ENCODE measurements at regions not wholly inside any gene's neighbourhood (a gene's known extent, or its start where the extent isn't known, plus 50 kb on each side); places are given as distances from the start of the nearest gene placed in this dataset.
"Not testable (repeated sequence)": the region's sequence is repeated elsewhere in the genome, so short reads cannot be mapped to it uniquely, and the experiment has no call there.

DNA sequence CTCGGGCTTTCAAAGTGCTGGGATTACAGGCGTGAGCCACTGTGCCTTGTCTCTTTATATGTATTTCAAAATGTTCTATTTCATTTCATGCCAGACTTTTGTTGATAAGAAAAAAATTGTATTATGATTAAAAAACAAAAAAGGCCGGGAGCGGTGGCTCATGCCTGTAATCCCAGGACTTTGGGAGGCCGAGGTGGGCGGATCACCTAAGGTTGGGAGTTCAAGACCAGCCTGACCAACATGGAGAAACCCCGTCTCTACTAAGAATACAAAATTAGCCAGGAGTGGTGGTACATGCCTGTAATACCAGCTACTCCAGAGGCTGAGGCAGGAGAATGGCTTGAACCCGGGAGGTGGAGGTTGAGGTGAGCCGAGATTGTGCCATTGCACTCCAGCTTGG lies 121.9 kb downstream of the KCNJ18 start:
- not testable (repeated sequence) for H3K27ac Mint-ChIP-seq; H3K4me2 ChIP-seq (ENCODE audit: insufficient read depth, insufficient read length, low read length); H2BK12ac ChIP-seq (ENCODE audit: insufficient read length, low read depth, low read length); H3K79me1 ChIP-seq (ENCODE audit: insufficient read depth, low read depth, low read length, poor library complexity, severe bottlenecking); H3K18ac ChIP-seq (ENCODE audit: insufficient read length, low read depth, low read length); H3K27ac ChIP-seq (ENCODE audit: insufficient read length, low read depth, low read length); H3K14ac ChIP-seq (ENCODE audit: insufficient read depth, low read length); H4K5ac ChIP-seq (ENCODE audit: insufficient read length, low read depth, low read length); H3K27me3 ChIP-seq (ENCODE audit: insufficient read depth, low read length); H2BK20ac ChIP-seq (ENCODE audit: low read depth, low read length, poor library complexity, severe bottlenecking); H2AK5ac ChIP-seq (ENCODE audit: insufficient read length, low read length); H3K4ac ChIP-seq (ENCODE audit: low read depth, low read length); H3K56ac ChIP-seq (ENCODE audit: insufficient read length, low read depth, low read length); H3K23me2 ChIP-seq (ENCODE audit: insufficient read length, low read depth, low read length, poor library complexity, severe bottlenecking); H3K4me1 ChIP-seq (ENCODE audit: insufficient read depth, low read length); H3K27me3 Mint-ChIP-seq (ENCODE audit: low read depth); H2AFZ ChIP-seq (ENCODE audit: low read length); H2BK15ac ChIP-seq (ENCODE audit: low read depth, low read length); H2BK120ac ChIP-seq (ENCODE audit: low read depth, low read length, poor library complexity, severe bottlenecking); DNase-seq; H3K9ac ChIP-seq (ENCODE audit: extremely low read depth, insufficient read length, low read length); H3K4me3 Mint-ChIP-seq; H3K4me1 Mint-ChIP-seq; H4K20me1 ChIP-seq (ENCODE audit: control insufficient read depth, insufficient read depth, insufficient read length); H3T11ph ChIP-seq (ENCODE audit: low read length); H4K8ac ChIP-seq (replicated peaks; ENCODE audit: insufficient read length, low read depth, low read length); H3K79me2 ChIP-seq (ENCODE audit: insufficient read depth, low read length); H3K23ac ChIP-seq (ENCODE audit: insufficient read length, low read depth, low read length); H2BK5ac ChIP-seq (ENCODE audit: insufficient read length, low read length); H4K91ac ChIP-seq (ENCODE audit: insufficient read length, low read depth, low read length)
- no CpG with 5 or more reads among the region's 9 CpGs for WGBS (ENCODE audit: extremely low coverage, insufficient read length, low lambda C conversion rate)
- Mint-ChIP-seq H3K36me3 (ENCODE audit: insufficient read depth in 1 of 3, low read depth in 3 of 3) (peaks cover 19 to 25% (median 21%) of the 10 kb centered on the region in 3 experiments), H3K9me3 (peaks cover 47 to 48% of the 10 kb centered on the region in 2 experiments)
- H3K9me3 ChIP-seq (ENCODE audit: control insufficient read depth, low read depth, low read length) = peaks cover 53% of the 10 kb centered on the region
